Stromal cell of bone marrow (primary cell): ENCODE measurements at regions not wholly inside any gene's neighbourhood (a gene's known extent, or its start where the extent isn't known, plus 50 kb on each side); places are given as distances from the start of the nearest gene placed in this dataset.

Experiments
- DNase-seq: peaks from one replicate; pipeline ENCODE4 v3.0.0-alpha.2; 2012; ENCODE audit warnings: low read depth

GRCh38 chr9:80066931-80067330, 495.2 kb downstream of the TLE4 start:
- DNase-seq, result no peak

DNA sequence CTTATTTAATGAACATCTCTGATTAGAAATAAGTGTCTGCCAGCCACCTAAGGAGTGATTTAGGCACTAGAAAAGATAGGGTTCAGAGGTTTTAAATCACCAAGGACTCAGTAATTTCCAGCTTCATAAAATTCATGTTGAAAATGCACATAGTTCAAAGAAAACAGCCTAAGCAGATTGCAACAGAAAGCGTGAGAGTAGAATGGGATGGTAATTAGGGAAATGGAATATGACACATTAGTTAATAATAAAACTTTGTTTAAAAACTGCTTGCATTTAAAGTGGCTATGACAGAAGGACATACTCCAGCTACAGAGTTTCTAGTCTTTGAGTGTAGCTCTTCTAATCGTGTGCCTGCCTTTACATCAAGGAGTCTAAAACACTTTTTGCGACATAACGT, 490.8 kb downstream of the TLE4 start:
- no peak for DNase-seq

GRCh38 chr9:80061940-80062339, 490.2 kb downstream of the TLE4 start:
- peak; percentile 90 for DNase-seq

GRCh38 chr9:80061096-80061495, 489.3 kb downstream of the TLE4 start:
- DNase-seq, result no peak

- DNase-seq, result no peak
These were observed 488.2 kb downstream of the TLE4 start for GRCh38 chr9:80059979-80060378.

DNA sequence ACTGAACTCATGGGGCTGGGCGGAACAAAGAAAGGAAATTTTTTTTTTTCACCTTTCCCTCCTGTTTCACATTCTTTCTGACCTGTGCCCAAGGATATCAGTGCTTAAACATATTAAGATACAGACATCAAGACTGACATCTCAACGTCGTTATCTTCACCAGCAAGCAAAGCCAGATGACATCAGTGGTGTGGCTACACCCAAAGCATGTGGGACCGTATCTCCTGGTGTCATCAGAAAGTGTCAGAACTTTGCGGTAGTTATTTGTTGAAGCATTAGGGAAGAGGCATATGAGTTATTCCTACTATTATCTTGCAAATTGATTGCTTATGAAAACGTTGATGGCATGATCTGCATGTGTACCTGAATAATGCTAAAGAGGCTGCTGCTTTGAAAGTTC, 487.4 kb downstream of the TLE4 start:
- DNase-seq, result no peak

- DNase-seq, result no peak
These were observed 481.1 kb downstream of the TLE4 start for GRCh38 chr9:80052830-80053229.

- DNase-seq, result no peak
These were observed 477.5 kb downstream of the TLE4 start for GRCh38 chr9:80049096-80049782.

GRCh38 chr9:80046481-80046880, 474.7 kb downstream of the TLE4 start:
- no peak for DNase-seq

- no peak for DNase-seq
These were observed 470.1 kb downstream of the TLE4 start for GRCh38 chr9:80041821-80042220.

DNA sequence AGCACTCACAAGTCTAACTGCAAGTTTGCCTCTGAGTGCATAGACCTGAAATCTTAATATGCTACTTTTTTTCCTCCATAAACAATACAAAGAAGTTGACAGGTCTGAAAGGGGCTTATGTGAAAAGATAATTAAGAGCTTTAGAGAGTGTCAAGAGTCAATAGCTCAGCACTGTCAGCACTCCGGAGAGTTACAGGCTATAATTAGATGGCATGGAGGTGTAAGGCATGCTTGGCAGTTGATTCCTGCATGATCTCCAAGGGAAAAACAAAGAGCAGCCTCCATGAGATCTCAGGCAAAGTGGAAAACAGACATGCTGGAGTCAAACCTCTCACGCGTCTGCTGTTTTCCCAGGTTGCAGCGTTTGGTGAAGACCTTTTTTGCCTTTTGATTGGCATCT, 468.7 kb downstream of the TLE4 start:
- no peak for DNase-seq

DNA sequence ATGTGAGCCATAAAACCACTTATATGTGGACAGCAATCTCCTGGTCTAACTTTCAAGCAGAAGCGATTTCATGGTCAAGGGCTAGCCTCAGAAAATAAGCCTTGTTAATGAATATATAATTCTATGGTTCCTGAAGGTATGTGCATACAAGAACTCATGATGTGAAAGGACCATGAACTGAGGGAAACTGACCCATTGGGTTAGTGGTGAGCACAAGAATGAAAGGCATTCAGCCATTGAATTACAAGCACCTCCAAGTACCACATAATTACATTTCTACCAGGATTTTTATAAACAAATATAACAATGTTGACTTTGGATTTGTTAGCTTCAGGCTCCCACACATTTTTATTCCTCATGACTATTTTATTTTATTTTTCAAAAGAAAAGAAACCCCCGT, 459.0 kb downstream of the TLE4 start:
- DNase-seq, result peak; percentile 3

- DNase-seq, result peak; percentile 3
These were observed 456.7 kb downstream of the TLE4 start for GRCh38 chr9:80028501-80028900.

DNA sequence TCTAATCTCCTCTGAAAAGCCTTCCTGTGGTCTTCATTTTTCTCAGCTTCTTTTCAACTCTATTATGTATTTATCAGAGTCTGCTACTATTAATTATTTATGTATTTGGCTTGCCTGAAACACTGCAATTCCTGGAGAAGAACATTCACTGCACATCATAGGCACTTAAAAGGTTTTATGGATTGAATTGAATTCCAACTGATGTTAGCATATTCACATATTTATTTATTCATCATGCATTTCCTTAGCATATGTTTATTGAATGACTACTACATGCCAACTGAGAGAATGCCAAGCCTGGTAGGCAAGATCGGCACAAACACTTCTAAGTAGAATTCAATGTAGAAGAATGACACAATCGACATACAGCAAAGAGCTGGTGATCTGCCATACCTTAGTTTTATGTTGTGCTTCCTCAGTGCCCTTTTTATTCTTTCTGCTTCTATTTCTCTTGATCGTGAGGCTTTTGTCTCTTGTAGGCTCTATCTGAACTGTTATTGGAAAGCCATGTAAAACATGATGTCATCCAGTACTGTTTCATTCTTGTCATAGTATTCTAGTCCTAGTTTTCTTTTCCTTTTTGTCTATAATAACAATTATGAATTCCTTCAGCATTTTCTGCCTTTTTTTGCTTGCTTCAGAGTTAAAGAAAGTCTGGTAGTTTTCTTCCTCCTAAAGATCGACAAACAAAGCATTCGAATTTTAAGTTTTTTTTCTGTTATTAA, 454.2 kb downstream of the TLE4 start:
- DNase-seq, result no peak

DNA sequence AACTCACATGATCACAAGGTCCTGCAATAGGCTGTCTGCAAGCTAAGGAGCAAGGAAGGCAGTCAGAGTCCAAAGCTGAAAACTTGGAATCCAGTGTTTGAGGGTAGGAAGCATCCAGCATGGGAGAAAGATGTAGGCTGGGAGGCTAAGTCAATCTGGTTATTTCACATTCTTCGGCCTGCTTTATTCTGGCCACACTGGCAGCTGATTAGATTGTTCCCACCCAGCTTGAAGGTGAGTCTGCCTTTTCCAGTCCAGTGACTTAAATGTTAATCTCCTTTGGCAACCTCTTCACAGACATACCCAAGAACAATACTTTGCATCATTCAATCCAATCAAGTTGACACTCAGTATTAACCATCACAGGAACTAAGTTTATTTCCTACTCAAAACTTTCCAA, 453.4 kb downstream of the TLE4 start:
- DNase-seq, result no peak

DNA sequence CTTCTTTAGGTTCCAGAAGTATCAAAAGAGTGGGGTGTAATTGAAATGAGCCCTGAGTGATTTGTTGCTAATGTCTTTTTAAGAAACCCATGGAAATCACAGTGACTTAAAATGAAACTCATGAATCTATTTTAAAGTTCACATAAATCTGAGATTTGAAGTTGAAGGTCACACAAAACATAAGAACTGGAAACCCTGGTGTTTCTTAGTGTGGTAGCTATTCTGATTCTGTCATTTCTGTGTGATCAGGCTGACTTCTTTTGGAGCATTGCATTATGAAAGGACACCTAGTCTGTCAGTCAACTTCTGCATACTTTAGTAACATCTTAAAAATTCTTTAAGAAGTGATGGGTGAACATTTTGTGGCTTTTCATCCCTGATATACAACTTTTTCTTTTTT, 448.8 kb downstream of the TLE4 start:
- DNase-seq, result no peak

DNA sequence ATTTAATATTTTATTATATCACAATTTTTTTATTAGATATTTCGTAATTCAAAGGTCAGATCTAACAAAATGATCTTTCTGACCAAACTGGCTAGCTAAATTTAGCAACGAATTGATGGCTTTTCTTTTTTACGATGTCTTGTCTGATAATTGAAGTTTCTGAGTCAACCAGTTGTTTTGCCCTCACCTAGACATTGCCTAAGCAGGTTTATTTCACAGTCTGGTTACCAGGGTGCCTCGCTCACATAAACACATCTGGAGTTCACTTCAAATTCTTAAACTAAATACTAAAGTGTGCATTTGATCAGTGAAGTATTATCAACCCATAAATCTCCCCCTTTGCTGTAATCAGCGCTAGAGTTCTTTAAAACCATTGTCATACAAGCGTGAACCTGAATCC, 448.3 kb downstream of the TLE4 start:
- DNase-seq, result no peak

DNA sequence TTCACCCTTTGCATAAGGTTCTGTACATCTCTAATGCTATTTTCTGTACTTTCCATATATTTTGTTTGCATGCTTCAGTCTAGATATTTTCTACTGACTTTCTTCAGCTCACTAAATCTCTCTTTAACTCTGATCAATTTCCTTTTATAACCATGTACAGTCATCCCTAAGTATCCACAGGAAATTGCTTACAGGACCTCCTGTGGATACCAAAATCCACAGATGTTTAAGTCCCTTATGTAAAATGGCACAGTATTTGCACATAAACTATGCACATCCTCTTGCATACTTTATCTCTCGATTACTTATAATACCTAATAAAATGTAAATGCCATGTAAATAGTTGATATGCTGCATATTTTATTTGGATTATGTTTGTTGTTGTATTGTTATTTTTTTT, 442.1 kb downstream of the TLE4 start:
- no peak for DNase-seq

GRCh38 chr9:80012557-80013330, 441.0 kb downstream of the TLE4 start:
- no peak for DNase-seq

DNA sequence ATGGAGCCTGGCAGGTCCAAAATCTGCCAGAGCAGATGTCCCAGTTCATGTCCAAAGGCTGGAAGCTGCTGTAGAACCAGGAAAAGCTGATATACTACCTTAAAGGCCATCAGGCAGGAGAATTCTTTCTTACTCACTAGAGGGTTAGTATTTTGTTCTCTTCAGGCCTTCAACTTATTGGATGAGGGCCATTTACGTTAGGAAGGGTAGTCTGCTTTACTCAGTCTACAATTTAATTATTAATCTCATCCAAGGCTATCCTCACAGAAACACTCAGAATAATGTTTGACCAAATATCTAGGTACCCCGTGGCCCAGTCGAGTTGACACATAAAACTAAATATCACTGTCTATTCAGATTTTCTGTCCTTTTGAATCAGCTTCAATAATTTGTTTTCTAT, 437.4 kb downstream of the TLE4 start:
- DNase-seq, result no peak

- DNase-seq, result peak; percentile 20
These were observed 432.9 kb downstream of the TLE4 start for GRCh38 chr9:80004714-80005113.

GRCh38 chr9:79990536-79990935, 418.8 kb downstream of the TLE4 start:
- no peak for DNase-seq

- no peak for DNase-seq
These were observed 417.3 kb downstream of the TLE4 start for GRCh38 chr9:79989079-79989478.
